Astrocyte of the spinal cord (primary cell): ENCODE measurements at regions not wholly inside any gene's neighbourhood (a gene's known extent, or its start where the extent isn't known, plus 50 kb on each side); places are given as distances from the start of the nearest gene placed in this dataset.
A peak's percentile ranks its signal among the peaks of the same experiment; 100 is the strongest.

Source experiments
- DNase-seq: peaks from one replicate; pipeline ENCODE4 v3.0.0; 2011; ENCODE audit warnings: low read depth, low spot score
- H3K4me3 ChIP-seq: 2 replicates; pipeline ENCODE4 v1.5.1; 2011; ENCODE audit warnings: low read depth, mild to moderate bottlenecking, low read length, moderate library complexity
- CTCF ChIP-seq: IDR thresholded peaks from 2 replicates; pipeline ENCODE4 v1.5.1; 2012; ENCODE audit warnings: low read depth, mild to moderate bottlenecking, low read length, inconsistent platforms
- in situ Hi-C: cut with HindIII; loops from 2 replicates; pipeline ENCODE4 v1.10.0; 2017; ENCODE audit warnings: low sequenced_read_pairs

GRCh38 chr1:10951961-10952360 lies 60.5 kb upstream of the TARDBP start:
- in situ Hi-C loops: no loop called here
- no peak for TF ChIP-seq CTCF
- no peak overlapping the region for H3K4me3 ChIP-seq
- no peak for DNase-seq

GRCh38 chr1:10953505-10954193 lies 58.8 kb upstream of the TARDBP start:
- no peak for DNase-seq
- H3K4me3 ChIP-seq: no peak overlapping the region
- TF ChIP-seq CTCF: no peak
- in situ Hi-C loops: no loop called here

GRCh38 chr1:10957133-10957532 lies 55.3 kb upstream of the TARDBP start:
- no peak for DNase-seq
- in situ Hi-C loops: no loop called here
- no peak for TF ChIP-seq CTCF
- no peak overlapping the region for H3K4me3 ChIP-seq

GRCh38 chr1:10958614-10959013 lies 53.8 kb upstream of the TARDBP start:
- no peak for TF ChIP-seq CTCF
- no peak overlapping the region for H3K4me3 ChIP-seq
- DNase-seq: no peak
- in situ Hi-C loops: no loop called here

- H3K4me3 ChIP-seq: no peak overlapping the region
- peak; percentile 55 for DNase-seq
- in situ Hi-C loops: no loop called here
- TF ChIP-seq CTCF: peak; percentile 94
Observed at GRCh38 chr1:10960411-10961299, 51.8 kb upstream of the TARDBP start.

- no peak for TF ChIP-seq CTCF
- no peak overlapping the region for H3K4me3 ChIP-seq
- in situ Hi-C loops: no loop called here
- no peak for DNase-seq
Observed at GRCh38 chr1:10961300-10961833, 51.1 kb upstream of the TARDBP start.
